ENCODE measurements at regions not wholly inside any gene's neighbourhood (a gene's known extent, or its start where the extent isn't known, plus 50 kb on each side); places are given as distances from the start of the nearest gene placed in this dataset.

DNA sequence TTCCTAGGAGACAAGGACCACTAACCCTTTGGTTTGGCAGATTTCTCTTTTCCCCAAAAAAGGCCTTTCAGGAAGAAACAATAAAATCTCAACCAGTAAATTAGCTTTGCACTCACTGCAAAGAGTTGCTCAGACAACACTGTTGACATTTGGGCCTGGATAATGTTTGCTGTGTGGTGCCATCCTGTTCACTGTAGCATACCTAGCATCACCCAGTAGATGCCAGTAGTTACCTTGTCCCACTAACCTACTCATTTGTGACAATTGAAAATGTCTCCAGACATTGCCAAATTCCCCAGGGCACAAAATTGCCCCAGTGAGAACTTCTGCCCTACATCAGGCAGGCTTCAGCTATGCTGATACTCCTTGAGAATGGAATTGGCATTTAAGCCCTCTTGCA is 177.0 kb upstream of the ERCC4 start:
- DNase-seq = no peak

DNA sequence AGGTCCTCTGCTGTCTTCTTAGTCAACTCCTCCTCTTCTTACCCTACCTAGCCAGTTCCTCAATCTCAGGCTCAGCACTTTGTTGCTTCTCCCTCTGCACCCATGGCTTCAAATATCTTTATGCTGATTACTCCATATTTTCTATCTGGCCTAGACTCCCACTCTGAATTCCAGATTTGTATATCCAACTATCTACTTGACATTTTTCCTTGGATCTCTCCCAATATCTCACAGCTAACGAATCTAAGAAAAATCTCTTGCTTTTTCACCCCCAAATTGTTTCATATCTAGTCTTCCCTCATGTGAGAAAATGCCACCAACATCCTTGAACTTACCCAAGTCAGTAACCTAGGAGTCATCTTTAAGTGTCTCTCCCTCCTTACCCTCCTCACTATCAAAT is 176.4 kb upstream of the ERCC4 start:
- DNase-seq = no peak

DNA sequence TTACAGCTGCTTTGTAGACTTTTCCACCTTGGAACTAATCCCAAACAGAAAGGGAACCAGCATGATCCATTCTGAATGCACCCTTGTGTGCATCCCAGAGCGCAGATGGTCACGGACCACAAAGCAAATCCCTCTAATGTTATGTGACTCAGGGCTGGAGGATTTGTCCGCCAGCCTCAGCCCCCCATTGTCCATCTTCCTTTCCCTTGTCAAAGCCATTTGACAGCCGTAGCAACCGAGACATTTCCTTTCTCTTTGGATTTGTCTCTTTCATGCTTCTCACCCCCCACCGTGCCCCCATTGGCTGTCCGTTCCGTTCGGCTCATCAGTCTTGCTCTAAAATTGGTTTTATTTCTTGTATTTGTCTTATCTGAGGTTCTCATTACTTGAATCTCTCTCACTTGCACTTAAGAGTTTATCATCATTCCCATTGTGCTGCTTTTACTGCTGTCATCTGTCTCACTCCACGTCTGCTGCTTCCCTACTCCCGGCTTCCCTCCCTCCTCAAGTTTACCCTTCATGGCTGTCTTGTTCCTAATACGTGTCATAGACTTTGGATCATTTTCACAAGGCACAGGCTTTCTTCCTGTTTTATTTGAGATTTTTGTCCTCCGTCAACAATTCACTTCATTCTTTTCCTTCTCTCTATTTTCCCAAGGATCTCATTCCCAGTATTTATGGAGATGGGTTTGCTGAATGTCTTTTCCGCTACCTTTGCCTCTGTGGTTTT is 163.4 kb upstream of the ERCC4 start:
- no peak for DNase-seq

DNA sequence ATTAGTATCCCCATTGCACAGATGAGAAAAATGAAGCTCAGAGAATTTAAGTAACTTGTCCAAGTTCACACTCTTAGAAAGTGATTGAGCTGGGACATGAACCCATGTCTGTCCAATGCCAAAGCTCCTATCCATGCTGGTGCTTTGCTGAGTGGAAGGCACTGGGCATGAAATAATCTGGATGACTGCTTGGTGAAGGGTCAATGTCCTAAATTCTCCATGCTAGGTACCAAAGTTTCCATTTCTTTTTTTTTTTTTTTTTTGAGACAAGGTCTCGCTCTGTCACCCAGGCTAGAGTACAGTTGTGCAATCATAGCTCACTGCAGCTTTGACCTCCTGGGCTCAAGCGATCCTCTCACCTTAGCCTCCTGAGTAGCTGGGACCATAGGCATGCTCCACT is 153.6 kb upstream of the ERCC4 start:
- DNase-seq = no peak

DNA sequence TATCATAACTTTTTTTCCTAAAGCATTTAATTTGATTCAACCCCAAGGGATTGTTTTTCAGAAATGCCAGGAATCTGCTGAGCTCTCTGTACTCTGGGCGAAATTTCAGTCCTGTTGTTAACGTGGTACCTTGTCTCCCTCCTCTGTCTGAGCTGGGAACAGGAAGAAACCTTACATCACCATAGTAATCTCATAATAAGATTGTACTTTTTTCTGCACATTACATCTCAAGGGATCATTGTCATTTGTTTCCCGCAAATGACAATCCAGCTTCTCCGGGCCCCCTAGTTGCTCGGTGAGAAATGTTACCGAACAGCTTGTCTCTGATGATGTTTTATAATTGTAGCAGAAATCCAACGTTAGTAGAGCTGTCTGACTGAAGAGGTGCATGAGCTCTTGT is 152.7 kb upstream of the ERCC4 start:
- DNase-seq = no peak

DNA sequence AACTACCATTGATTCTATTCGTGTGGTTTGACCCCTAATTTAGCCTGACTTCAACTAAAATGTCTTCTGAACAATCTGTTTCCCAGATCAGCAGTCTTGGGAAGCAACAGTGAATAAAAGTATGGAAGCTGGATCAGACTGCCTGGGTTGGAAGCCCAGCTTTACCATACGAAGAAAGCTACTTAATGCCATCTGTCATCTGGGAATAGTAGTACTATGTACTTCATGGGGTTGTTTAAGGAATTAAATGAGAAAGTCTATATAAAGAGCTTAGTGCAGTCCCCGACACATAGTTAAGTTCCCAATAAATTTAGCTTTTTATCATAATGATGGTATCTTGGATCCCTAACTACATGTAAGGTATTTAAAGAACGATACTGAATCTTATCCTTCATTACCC is 151.5 kb upstream of the ERCC4 start:
- DNase-seq = no peak

DNA sequence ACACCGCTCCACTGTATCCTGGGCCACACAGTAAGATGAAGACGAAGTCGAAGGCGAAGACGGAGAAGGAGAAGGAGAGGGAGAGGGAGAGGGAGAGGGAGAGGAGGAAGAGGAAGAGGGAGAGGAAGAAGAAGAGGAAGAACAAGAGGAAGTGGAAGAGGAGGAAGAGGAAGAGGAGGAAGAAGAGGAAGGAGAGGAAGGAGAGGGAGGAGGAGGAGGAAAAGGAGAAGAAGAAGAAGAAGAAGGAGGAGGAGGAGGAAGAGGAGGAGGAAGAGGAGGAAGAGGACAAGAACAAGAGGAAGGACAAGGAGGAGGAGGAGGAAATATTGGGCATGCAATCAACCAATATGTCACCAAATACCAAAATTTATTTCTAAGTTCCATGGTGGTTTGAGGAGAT is 149.5 kb upstream of the ERCC4 start:
- DNase-seq = no peak

DNA sequence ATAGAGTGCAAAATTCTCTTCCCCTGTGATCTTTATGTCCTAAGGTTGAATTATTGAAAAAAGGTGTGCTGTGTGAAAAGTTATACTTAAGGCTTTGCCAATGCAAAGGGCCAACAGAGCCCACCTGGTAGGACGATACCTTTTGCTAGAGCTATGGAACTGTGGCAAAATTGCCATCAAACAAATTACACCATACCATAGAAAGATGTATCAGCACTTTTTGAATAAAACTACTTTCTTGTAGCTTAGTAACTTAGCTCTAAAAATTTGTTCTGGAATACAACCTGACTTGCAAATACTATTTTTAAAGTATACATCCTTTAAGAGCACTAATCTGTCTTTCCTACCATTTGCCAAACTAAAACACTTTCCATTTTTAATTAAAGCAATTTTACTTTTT is 147.2 kb upstream of the ERCC4 start:
- no peak for DNase-seq

DNA sequence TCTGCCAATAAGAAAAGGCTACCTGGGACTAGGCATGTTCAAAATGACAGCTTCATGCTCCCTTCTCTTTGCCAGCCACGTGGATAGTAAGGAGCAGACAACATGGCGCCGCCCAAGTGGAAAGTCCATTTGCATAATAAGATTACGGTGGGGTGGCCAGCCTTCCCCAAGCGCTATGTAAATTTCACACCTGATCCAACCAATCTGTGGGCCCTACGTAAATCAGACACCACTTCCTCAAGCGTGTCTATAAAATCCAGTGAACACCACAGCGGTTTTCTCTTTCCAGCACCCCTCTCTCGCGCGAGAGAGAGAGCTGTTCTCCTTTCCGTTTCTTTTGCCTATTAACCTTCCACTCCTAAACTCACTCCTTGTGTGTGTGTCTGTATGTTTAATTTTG is 140.3 kb upstream of the ERCC4 start:
- DNase-seq = peak; percentile 79

DNA sequence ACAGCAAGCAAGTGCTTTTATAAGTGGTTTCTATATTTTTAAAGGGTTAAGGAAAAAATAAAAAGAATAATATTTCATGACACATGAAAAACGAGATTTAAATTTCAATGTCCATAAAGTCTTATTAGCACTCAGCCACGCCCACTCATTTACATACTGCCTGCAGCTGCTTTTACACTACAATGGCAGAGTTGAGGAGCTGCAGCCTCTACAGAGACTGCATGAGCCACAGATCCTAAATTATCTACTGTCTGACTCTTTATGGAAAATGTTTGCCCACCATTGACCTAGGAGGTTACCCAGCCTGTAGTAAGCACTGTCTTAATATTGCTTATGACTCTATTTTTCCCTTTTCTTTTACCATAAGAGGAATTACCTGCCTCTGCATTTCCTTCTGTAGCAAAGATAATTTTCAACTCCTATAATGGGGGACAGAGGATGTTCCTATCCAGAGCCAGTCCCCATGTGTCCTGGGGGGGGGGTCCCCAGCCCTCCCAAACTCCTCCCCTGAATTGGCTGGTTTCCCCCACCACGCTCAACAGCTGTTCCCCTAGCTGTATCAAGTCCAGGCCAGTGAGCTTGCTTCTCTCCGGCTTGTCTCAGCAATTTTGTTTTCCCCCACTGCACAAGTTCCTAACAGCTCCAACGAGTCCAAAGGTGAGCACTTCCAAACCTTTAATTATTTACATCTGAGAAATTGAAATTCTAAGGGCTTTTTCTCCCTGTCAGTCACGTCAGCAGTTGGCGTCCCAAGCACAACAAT is 139.4 kb upstream of the ERCC4 start:
- peak; percentile 42 for DNase-seq

DNA sequence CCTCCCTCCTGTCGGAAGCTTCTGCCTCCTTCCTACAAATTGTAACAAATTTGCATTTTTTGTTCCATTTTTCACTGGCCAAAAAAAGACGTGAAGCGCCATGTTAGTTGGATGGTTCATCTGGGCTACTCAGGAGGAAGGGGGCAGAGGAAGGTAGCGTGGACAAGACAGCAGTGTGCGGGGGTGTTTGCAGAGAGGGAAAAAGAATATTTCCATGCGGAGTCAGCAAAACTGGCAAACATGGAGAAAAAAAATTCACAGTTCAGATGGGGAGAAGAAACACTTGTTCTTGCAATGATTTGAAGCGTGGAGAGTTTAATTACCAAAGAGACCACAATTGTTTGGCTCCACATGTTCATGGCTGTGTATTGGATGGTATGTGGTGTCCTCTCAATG is 138.8 kb upstream of the ERCC4 start:
- no peak for DNase-seq

DNA sequence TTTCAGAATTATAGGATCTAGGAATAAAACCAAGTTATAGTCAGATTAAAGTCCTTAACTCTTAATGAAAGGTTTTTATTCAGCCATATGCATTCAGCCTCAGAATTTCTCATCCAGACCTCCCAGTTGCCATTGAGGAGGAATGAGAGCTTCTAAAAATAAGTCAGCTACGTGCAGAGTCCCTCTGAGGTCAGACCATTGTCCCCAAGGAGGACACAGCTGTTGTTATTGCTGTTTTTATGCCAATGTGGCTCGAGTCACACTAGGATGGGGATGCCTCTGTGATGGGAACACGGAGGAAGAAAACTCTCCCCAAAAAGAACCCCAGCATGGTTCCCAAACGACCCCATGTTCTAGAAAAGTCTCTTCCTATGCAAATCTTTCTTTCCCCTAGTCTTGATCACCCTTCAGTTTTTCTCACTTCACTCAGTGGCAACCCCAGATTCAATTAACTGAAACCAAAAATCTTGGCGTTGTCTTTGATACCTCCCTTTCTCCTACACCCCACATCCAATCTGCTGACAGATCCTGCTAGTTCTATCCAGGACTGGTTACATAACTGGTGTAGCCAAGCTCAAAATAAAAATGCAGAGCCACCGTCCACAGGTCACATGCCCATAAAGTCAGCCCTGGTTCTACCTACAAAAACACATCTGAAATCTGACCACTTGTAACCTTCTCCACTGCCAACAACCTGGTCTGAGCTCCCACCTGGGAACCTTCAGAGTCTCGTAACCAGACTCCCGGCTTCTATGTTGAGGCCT is 138.2 kb upstream of the ERCC4 start:
- no peak for DNase-seq

DNA sequence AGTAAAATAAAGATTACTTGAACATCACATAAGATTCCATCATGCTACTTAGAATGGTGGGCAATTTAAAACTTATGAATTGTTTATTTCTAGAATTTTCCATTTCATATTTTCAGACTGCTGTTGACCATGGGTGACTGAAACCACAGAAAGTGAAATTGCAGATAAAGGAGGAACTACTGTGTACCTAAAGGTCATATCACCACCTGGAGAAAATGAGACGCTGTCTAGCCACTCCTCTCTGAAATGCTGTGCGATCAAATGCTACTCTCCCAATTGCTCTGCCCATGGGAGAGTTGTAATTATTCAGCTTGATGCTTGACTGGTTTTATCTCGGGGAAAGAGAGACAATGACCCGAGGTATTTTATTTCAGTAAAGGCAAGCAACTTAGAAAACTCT is 128.9 kb upstream of the ERCC4 start:
- DNase-seq = no peak

DNA sequence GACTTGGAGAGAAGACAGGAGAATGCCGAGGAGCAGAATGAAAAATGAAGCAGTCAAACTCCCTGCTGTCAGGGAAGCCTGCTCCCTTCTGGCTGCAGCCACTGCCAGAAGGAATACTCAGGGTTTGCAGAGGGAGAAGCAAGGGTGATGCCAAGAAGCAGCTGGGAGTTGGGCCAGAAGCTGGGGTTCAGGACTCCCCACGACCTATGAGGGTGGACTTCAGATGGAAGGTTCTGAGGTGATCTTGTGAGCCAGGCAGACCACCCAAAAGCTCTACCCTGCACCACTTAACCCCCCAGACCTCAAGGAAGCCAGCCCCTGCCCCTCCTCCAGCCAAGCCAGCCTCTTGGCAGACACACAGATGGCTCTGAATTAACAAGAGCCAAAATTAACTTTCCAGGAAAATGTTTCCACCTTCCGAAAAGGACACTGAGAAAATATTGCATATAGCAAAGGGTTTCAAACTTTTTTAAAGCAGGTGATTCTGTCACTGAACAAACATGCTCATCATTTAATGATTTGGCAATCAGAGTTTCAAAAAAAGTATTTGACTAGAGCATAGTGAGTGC is 126.0 kb upstream of the ERCC4 start:
- no peak for DNase-seq

DNA sequence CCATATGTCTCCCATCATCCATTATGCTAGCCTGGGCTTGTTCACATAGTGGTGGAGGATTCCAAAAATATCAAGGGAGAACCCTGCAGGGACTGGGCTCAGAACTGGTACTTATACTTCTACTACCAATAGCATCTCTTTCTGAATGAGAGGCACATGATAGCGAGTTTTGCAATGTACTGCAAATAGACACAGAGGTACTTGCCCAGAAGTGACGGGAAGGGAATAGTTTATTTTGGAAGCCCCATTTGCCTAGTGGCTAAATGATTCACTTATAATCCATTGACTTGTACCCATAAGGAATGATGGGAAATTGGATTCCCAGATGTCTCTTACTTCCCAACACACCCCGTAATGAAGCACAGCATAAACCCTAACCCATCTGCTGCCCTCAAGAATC is 124.8 kb upstream of the ERCC4 start:
- DNase-seq = no peak

DNA sequence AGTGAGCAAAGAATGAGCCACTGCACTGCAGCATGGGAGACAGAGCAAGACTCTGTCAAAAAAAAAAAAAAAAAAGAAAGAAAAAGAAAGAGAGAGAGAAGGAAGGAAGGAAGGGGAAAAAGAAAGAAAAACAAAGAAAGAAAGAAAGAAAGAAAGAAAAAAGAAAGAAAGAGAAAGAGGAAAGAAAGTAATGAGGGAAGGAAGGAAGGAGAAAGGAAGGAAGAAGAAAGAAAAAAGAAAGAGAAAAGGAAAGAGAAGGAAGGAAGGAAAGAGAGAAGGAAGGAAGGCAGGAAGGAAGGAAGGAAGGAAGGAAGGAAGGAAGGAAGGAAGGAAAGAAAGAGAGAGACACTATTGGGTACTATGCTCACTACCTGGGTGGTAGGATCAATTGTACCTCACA is 122.2 kb upstream of the ERCC4 start:
- no peak for DNase-seq

DNA sequence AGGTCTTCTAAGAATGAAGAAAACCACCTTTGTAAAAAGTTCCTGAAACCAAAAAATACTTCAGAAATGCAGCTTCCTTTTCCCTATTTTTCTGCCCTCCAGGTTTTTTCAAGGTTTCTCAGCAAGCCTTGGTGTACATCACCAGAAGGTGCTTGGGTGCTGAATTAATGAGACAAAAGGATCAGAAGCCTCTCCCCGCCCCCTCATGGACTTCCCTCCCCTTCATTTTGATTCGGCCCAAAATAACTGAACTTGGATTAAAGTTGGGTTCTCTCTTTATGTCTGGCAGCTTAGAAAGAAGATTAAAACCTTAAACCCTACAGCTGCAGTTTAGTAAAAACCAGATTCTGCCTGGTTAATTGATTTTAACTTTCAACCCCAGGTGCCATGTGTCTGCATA is 121.7 kb upstream of the ERCC4 start:
- no peak for DNase-seq

DNA sequence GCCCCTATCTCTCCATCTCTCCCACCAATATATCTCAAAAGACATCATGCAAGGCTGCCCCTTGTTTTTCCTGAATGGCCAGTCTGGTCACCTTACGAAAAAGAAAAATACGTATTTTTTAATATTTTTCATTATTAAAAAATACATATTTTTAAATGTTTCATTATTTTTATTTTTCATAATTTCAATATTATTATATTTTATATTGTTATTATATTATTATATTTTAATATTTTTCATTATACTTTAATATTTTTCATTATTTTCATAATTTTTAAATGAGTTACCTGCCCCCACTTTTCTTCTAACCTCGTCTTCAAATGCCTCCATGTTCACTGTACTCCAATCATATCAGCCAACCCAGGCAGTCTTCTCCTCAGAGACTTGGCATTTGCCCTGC is 116.0 kb upstream of the ERCC4 start:
- no peak for DNase-seq

DNA sequence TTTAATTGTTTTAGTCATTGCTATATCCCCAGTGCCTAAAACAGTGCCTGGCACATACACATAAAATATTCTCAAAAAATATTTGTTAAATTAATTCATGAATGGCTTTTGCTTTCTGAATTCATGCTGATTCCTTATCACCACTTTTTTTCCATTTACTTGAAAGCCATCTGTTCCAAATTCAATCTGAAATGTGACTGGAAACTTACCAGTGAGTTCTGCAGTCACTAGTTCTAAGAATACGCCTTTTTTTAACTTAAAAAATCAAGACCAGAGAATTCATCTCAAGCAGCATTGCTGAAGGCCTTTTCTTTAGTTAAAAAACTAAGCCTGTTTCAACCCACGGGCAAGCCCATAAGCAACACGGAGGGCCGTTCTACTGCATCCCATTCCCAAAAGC is 114.0 kb upstream of the ERCC4 start:
- DNase-seq = no peak

DNA sequence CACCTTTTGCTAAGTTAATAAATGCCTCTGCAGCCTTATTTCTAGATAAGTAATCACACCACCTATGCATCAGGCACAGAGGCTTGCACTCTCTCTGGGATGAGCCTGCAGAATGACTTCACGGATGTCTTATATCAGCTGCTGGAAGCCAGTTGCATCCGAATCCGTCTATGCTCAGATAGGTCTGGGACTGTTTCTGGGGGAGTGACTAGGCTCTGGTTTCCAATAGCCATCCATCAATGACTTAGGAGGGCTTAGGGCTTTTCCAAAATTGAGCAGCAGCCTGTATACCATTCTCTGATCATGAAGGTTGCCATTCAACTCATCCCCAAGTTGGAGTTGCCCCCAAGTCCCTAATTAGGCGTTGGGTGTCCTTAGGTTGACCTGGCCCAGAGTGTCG is 113.3 kb upstream of the ERCC4 start:
- no peak for DNase-seq

DNA sequence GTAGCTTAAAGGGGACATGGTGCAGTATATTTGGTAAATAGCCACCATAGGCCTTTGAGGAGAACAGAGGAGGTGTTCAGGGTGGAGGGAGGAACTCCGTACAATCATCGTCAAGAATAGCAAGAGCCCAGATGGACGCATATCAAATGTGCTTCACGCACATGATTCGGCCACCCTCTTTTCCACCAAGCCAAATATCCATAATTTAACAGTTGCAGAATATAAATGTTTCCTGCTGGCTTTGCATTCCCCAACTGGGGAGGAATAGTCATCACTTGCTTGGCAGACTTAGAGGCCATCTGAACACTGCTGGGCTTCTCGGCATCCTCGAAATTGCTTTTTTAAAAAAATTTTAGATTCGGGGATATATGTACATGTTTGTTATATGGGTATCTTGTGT is 111.9 kb upstream of the ERCC4 start:
- no peak for DNase-seq

DNA sequence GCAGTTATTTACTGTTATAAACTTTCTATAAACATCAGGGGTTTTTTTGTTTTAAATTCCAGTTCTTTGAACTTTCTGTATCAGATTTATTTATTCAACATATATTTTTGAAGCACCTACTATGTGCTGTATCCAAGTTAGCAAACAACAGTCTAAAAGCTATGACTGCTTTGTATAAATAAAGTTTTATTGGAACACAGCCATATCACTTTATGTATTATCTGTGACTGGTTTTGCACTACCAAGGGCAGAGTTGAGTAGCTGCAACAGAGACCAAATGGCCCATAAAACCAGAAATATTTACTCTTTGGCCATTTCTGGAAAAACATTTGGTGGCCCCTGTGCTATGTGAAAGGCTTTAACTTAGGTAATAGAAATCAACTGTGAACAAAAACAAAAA is 110.2 kb upstream of the ERCC4 start:
- DNase-seq = no peak

DNA sequence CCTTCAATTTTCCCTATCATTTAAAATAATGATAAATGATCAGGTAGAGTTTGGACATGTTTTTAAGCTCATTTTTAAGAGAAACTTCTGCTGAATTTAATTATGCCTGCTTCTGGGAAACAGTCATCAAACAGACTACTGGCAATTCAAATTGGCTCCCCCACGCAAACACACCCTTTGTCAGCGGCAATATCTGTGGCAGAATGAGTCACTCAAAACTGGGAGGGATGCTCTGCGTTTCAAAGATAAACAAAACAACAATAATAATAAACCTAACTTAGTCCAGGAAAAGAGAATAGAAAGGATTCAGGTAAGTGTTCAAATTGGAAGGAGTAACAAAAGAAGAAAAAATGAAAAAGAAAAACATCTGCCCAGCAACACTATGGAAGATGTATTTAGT is 108.1 kb upstream of the ERCC4 start:
- no peak for DNase-seq

DNA sequence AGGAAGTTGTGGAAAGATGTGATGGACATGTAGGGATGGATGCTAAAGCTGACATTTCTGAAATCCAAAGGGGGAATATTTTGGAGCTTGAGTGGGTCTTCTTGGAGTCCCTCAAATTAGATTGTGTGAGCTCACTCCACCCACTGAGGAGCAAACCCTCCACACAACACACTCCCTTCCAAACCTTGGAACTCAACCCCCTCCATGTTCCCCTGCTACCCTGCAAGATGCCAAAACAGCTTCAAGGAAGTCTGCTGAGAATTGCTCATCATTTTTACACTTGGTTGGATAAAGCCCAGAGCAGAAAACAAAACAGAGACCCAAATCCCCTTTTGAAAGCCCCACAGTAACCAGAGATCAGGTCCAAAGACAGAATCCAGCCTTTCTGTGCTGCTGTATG is 103.3 kb upstream of the ERCC4 start:
- no peak for DNase-seq

All from NCI-H774 (cell line).